Left ventricle myocardium inferior (tissue), 1 donor: ENCODE measurements at regions not wholly inside any gene's neighbourhood (a gene's known extent, or its start where the extent isn't known, plus 50 kb on each side); places are given as distances from the start of the nearest gene placed in this dataset.

Experiments
- DNase-seq: peaks from one replicate; pipeline ENCODE4 v3.0.0-alpha.2; 2020
- H3K27ac ChIP-seq: fragments of 200-600 bp; replicated peaks from 2 replicates; pipeline ENCODE4 v1.8.0; 2021
- H3K27me3 ChIP-seq: fragments of 200-600 bp; 2 replicates; pipeline ENCODE4 v1.8.0; 2021; ENCODE audit warnings: low read depth
- H3K36me3 ChIP-seq: fragments of 200-600 bp; 2 replicates; pipeline ENCODE4 v1.8.0; 2021
- H3K4me1 ChIP-seq: fragments of 200-600 bp; 2 replicates; pipeline ENCODE4 v1.8.0; 2021
- H3K4me3 ChIP-seq: fragments of 200-600 bp; 2 replicates; pipeline ENCODE4 v1.8.0; 2021; ENCODE audit warnings: mild to moderate bottlenecking, moderate library complexity
- H3K9me3 ChIP-seq: fragments of 200-600 bp; replicated peaks from 2 replicates; pipeline ENCODE4 v1.8.0; 2021
- CTCF ChIP-seq: fragments of 200-600 bp; IDR thresholded peaks from 2 replicates; pipeline ENCODE4 v1.8.0; 2021; ENCODE audit warnings: antibody characterized with exemption, mild to moderate bottlenecking, borderline replicate concordance
- intact Hi-C: fragments of 100-400 bp; cut with micrococcal nuclease; formaldehyde crosslinking; loops from one replicate; pipeline ENCODE4 v1.11.0; 2022
- donor health status: DM: no; HTN: yes; CAD: no; lungs with severe emphysema.

- no peak overlapping the region for H3K27ac ChIP-seq
- H3K4me3 ChIP-seq = no peak overlapping the region
- H3K4me1 ChIP-seq = no peaks in the 10 kb centered on the region
- no peak for DNase-seq
- no peak for TF ChIP-seq CTCF
- H3K27me3 ChIP-seq = no peaks in the 10 kb centered on the region
- H3K36me3 ChIP-seq = no peaks in the 10 kb centered on the region
- intact Hi-C loops = no loop called here
- peaks cover 9% of the 10 kb centered on the region for H3K9me3 ChIP-seq
These were observed 503.4 kb downstream of the SLITRK1 start for GRCh38 chr13:83378908-83379307.

GRCh38 chr13:83377491-83377890 is 504.8 kb downstream of the SLITRK1 start:
- Histone ChIP-seq H3K4me1 (no peaks in the 10 kb centered on the region), H3K9me3 (peaks cover 22% of the 10 kb centered on the region), H3K36me3 (no peaks in the 10 kb centered on the region), H3K27me3 (no peaks in the 10 kb centered on the region), H3K27ac (no peak overlapping the region), H3K4me3 (no peak overlapping the region)
- no peak for DNase-seq
- intact Hi-C loops = no loop called here
- no peak for TF ChIP-seq CTCF

GRCh38 chr13:83372786-83373185 is 509.5 kb downstream of the SLITRK1 start:
- DNase-seq = no peak
- Histone ChIP-seq H3K9me3 (peaks cover 39% of the 10 kb centered on the region), H3K36me3 (no peaks in the 10 kb centered on the region), H3K4me3 (no peak overlapping the region), H3K4me1 (no peaks in the 10 kb centered on the region), H3K27me3 (no peaks in the 10 kb centered on the region), H3K27ac (no peak overlapping the region)
- TF ChIP-seq CTCF = no peak
- intact Hi-C loops = no loop called here

GRCh38 chr13:83365723-83366122 is 516.6 kb downstream of the SLITRK1 start:
- Histone ChIP-seq H3K27me3 (no peaks in the 10 kb centered on the region), H3K36me3 (no peaks in the 10 kb centered on the region), H3K4me1 (no peaks in the 10 kb centered on the region), H3K27ac (no peak overlapping the region), H3K4me3 (no peak overlapping the region), H3K9me3 (no peaks in the 10 kb centered on the region)
- no peak for DNase-seq
- no peak for TF ChIP-seq CTCF
- intact Hi-C loops = no loop called here

GRCh38 chr13:83355041-83355440 is 527.2 kb downstream of the SLITRK1 start:
- no peak for DNase-seq
- Histone ChIP-seq H3K36me3 (no peaks in the 10 kb centered on the region), H3K27me3 (no peaks in the 10 kb centered on the region), H3K9me3 (peaks cover under 1% of the 10 kb centered on the region), H3K27ac (no peak overlapping the region), H3K4me1 (no peaks in the 10 kb centered on the region), H3K4me3 (no peak overlapping the region)
- intact Hi-C loops = no loop called here
- TF ChIP-seq CTCF = no peak

GRCh38 chr13:83352391-83352790 is 529.9 kb downstream of the SLITRK1 start:
- H3K27ac ChIP-seq = no peak overlapping the region
- TF ChIP-seq CTCF = no peak

More at GRCh38 chr13:83352391-83352790, 529.9 kb downstream of the SLITRK1 start:
- Histone ChIP-seq H3K4me3 (no peak overlapping the region), H3K36me3 (no peaks in the 10 kb centered on the region), H3K9me3 (no peaks in the 10 kb centered on the region), H3K4me1 (no peaks in the 10 kb centered on the region), H3K27me3 (no peaks in the 10 kb centered on the region)
- no peak for DNase-seq
- intact Hi-C loops = no loop called here
